ENCODE measurements at regions not wholly inside any gene's neighbourhood (a gene's known extent, or its start where the extent isn't known, plus 50 kb on each side); places are given as distances from the start of the nearest gene placed in this dataset.
"Not testable (repeated sequence)": the region's sequence is repeated elsewhere in the genome, so short reads cannot be mapped to it uniquely, and the experiment has no call there.

GRCh38 chr6:105859457-105859856 is 226.7 kb upstream of the PRDM1 start (continued):
- TF ChIP-seq ETS1 (IDR thresholded peaks at IDR 0.05) (no peak), STAT1 (IDR thresholded peaks at IDR 0.05; ENCODE audit: unreplicated experiment) (no peak), POLR2AphosphoS5 (IDR thresholded peaks at IDR 0.05; ENCODE audit: low read depth) (no peak), ZNF331 (CRISPR knock-in tag; IDR thresholded peaks at IDR 0.05; ENCODE audit: low read depth) (no peak), REST (IDR thresholded peaks at IDR 0.05; ENCODE audit: unreplicated experiment) (no peak)

- not testable (repeated sequence) for H3K4me1 Mint-ChIP-seq; H3K27me3 Mint-ChIP-seq (ENCODE audit: insufficient read depth, low read depth, poor library complexity); H3K4me3 Mint-ChIP-seq; H2AFZ ChIP-seq; H3K27ac Mint-ChIP-seq; H3F3A ChIP-seq (replicated peaks; ENCODE audit: low read depth); H3K27ac ChIP-seq (ENCODE audit: low read depth); H3K36me3 ChIP-seq (ENCODE audit: insufficient read depth); DNase-seq (ENCODE audit: low spot score); H3K79me2 ChIP-seq (replicated peaks; ENCODE audit: insufficient read depth); H3K9me2 ChIP-seq (ENCODE audit: insufficient read depth); H3K27me3 ChIP-seq (ENCODE audit: insufficient read depth); ATAC-seq; H3K4me2 ChIP-seq; H4K20me1 ChIP-seq (replicated peaks; ENCODE audit: insufficient read depth); H3K4me1 ChIP-seq (ENCODE audit: insufficient read depth); H3K4me3 ChIP-seq
- peaks cover 25% of the 10 kb centered on the region for H3K9me3 Mint-ChIP-seq
- H3K36me3 Mint-ChIP-seq (ENCODE audit: low read depth), result peaks cover 12% of the 10 kb centered on the region; the same call in 2 of the 3 replicates
Observed at GRCh38 chr6:105858639-105859038, 227.5 kb upstream of the PRDM1 start.

- Histone ChIP-seq H3F3A (replicated peaks; ENCODE audit: low read depth) (no peaks in the 10 kb centered on the region), H3K4me3 (no peak overlapping the region), H3K4me2 (no peak overlapping the region), H3K4me1 (ENCODE audit: insufficient read depth) (no peaks in the 10 kb centered on the region), H4K20me1 (replicated peaks; ENCODE audit: insufficient read depth) (no peaks in the 10 kb centered on the region), H3K27me3 (ENCODE audit: insufficient read depth) (no peaks in the 10 kb centered on the region), H3K36me3 (ENCODE audit: insufficient read depth) (no peaks in the 10 kb centered on the region), H3K9me2 (ENCODE audit: insufficient read depth) (no peaks in the 10 kb centered on the region), H3K27ac (ENCODE audit: low read depth) (no peak overlapping the region), H3K79me2 (replicated peaks; ENCODE audit: insufficient read depth) (no peaks in the 10 kb centered on the region), H2AFZ (no peak overlapping the region)
- peaks cover 15% of the 10 kb centered on the region for H3K36me3 Mint-ChIP-seq (ENCODE audit: low read depth)
- DNase-seq (ENCODE audit: low spot score), result no peak
- no peak overlapping the region for H3K27ac Mint-ChIP-seq
- H3K4me3 Mint-ChIP-seq, result no peak overlapping the region
- peaks cover 30% of the 10 kb centered on the region for H3K9me3 Mint-ChIP-seq
- no peak for ATAC-seq
- peaks cover 8% of the 10 kb centered on the region for H3K4me1 Mint-ChIP-seq
- H3K27me3 Mint-ChIP-seq (ENCODE audit: insufficient read depth, low read depth, poor library complexity), result peaks cover 10% of the 10 kb centered on the region
- TF ChIP-seq CTCF (conservative IDR thresholded peaks at IDR 0.05; ENCODE audit: low read depth in 2 of 2) (no peak), CREB1 (CRISPR knock-in tag; IDR thresholded peaks at IDR 0.05; ENCODE audit: low read depth) (no peak), EZH2phosphoT487 (IDR thresholded peaks at IDR 0.05; ENCODE audit: unreplicated experiment) (no peak)
Observed at GRCh38 chr6:105855433-105855832, 230.7 kb upstream of the PRDM1 start.
